ENCODE measurements at regions not wholly inside any gene's neighbourhood (a gene's known extent, or its start where the extent isn't known, plus 50 kb on each side); places are given as distances from the start of the nearest gene placed in this dataset.

DNA sequence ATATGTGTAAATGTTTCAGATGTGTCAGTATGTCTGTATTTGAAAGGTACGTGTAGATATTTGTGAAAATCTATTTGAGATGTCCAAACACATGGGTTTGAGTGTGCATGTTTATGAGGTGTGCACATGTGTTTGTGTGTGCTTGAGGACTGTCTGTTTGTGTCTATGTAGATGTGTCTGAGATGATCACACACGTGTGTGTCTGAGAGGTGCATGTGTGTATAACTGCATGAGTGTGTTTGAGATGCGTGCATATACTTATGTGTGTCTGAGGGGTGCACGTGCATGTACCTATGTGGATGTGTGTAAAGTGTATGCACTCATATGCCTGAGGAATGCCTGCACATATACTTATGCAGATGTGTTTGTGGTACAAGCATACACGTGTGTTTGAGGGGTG, 584.4 kb downstream of the BUD13 start:
- 87% methylated on average over 5 of the region's 5 CpGs for WGBS

GRCh38 chr11:116187026-116187425, 585.8 kb downstream of the BUD13 start:
- Histone ChIP-seq H3K27ac (ENCODE audit: low read depth) (no peak overlapping the region), H3K4me3 (ENCODE audit: low read depth, low read length) (no peak overlapping the region), H3K36me3 (ENCODE audit: insufficient read depth) (no peaks in the 10 kb centered on the region), H3K4me1 (ENCODE audit: insufficient read depth) (no peaks in the 10 kb centered on the region)
- WGBS: 38% methylated on average over 2 of the region's 2 CpGs
- no peak for DNase-seq (ENCODE audit: extremely low spot score)

More for the DNA sequence above, 584.4 kb downstream of the BUD13 start:
- Histone ChIP-seq H3K36me3 (ENCODE audit: insufficient read depth) (no peaks in the 10 kb centered on the region), H3K4me1 (ENCODE audit: insufficient read depth) (no peaks in the 10 kb centered on the region), H3K4me3 (ENCODE audit: low read depth, low read length) (no peak overlapping the region), H3K27ac (ENCODE audit: low read depth) (no peak overlapping the region)
- no peak for DNase-seq (ENCODE audit: extremely low spot score)

- 90% methylated on average over 4 of the region's 4 CpGs for WGBS
- no peaks in the 10 kb centered on the region for H3K36me3 ChIP-seq (ENCODE audit: insufficient read depth)
- no peaks in the 10 kb centered on the region for H3K4me1 ChIP-seq (ENCODE audit: insufficient read depth)
- no peak overlapping the region for H3K27ac ChIP-seq (ENCODE audit: low read depth)
- no peak for DNase-seq (ENCODE audit: extremely low spot score)
- no peak overlapping the region for H3K4me3 ChIP-seq (ENCODE audit: low read depth, low read length)
These were observed 587.2 kb downstream of the BUD13 start for GRCh38 chr11:116185551-116185950.

DNA sequence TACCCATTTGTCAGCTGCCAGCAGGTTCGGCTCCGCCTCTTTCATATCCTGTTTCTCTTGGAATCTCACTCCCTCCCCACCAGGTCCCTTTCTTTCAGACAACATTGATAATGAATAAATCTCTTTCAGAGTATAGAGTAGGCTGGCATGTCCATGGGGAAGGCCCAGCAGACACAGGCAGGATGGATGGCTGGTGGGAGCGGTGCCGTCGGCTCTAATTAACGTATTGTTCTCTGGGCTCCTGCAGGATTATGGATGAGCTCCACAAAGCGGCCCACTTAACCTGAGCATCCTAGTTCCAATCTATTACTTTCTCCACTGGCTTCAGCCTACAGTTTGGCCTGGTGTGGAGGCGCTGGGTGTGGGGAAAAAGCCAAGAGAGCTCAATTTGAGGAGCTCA, 588.0 kb downstream of the BUD13 start:
- Histone ChIP-seq H3K36me3 (ENCODE audit: insufficient read depth) (no peaks in the 10 kb centered on the region), H3K27ac (ENCODE audit: low read depth) (no peak overlapping the region), H3K4me3 (ENCODE audit: low read depth, low read length) (no peak overlapping the region), H3K4me1 (ENCODE audit: insufficient read depth) (no peaks in the 10 kb centered on the region)
- WGBS: 96% methylated on average over 8 of the region's 8 CpGs
- DNase-seq (ENCODE audit: extremely low spot score): no peak

- WGBS: 84% methylated on average over 7 of the region's 7 CpGs
These were observed 590.3 kb downstream of the BUD13 start for GRCh38 chr11:116182356-116182966.

DNA sequence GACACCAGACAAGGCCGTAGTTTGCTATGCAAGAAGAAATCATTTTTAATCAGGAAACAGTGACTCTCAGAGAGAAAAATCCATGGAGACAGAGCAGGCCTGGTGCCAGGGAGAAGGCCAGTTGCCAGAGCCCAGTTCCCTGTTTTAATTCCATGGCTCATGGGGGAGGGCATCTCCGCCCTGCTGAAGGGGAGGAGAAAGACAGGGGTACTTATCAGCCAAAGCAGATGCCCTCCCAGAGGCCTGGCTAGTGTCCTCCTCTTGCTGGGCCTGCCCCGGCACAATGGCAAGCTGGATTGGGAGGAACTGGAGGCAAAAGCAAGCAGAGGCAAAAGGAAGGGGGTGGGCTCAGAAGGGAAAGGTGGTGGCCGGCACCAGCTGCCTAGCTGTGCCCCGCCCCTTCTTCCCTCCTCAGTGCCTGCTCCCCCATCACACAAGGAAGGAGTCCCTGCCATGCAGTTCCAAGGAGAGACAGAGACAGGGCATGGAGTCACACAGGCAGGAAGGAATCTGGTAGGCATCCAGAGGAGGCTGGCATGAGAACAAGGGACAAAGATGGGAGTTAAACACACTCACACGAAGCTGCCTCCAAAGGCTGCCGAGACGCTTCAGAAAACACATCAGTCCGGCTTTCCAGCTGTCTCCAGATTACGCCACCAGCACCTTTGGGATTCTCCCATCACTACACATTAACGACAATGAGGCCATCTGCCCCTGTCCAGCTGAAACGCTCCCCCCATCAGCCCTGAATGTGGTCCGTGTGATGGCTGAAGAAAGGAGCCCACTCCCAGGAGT, 591.8 kb downstream of the BUD13 start:
- WGBS: 64% methylated on average over 13 of the region's 13 CpGs
- H3K27ac ChIP-seq (ENCODE audit: low read depth): no peak overlapping the region
- DNase-seq (ENCODE audit: extremely low spot score): no peak
- no peaks in the 10 kb centered on the region for H3K4me1 ChIP-seq (ENCODE audit: insufficient read depth)
- H3K36me3 ChIP-seq (ENCODE audit: insufficient read depth): no peaks in the 10 kb centered on the region
- no peak overlapping the region for H3K4me3 ChIP-seq (ENCODE audit: low read depth, low read length)

More at GRCh38 chr11:116182356-116182966, 590.3 kb downstream of the BUD13 start:
- no peaks in the 10 kb centered on the region for H3K4me1 ChIP-seq (ENCODE audit: insufficient read depth)
- H3K4me3 ChIP-seq (ENCODE audit: low read depth, low read length): no peak overlapping the region
- H3K27ac ChIP-seq (ENCODE audit: low read depth): no peak overlapping the region
- DNase-seq (ENCODE audit: extremely low spot score): no peak
- H3K36me3 ChIP-seq (ENCODE audit: insufficient read depth): no peaks in the 10 kb centered on the region

DNA sequence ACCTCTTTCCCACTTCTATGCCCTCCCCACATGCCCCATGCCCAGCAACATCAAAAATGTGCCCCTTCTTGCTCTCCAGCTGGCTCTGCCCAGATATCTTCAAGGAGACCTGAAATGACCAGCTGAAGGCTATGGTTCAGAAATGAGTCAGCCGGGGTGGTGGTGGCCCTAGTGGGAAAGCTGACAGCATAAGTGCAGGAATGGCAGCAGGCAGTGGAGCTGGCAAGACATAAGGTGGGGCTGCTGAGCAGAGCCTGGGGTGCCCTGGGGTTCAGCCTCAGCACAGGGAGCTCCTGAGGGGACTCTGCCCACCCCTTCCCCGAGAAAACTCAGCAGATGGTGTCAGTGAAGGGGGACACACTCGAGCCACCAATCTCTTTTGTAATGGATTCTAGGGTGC, 593.4 kb downstream of the BUD13 start:
- H3K27ac ChIP-seq (ENCODE audit: low read depth): no peak overlapping the region
- H3K4me1 ChIP-seq (ENCODE audit: insufficient read depth): no peaks in the 10 kb centered on the region
- DNase-seq (ENCODE audit: extremely low spot score): no peak
- no peaks in the 10 kb centered on the region for H3K36me3 ChIP-seq (ENCODE audit: insufficient read depth)
- H3K4me3 ChIP-seq (ENCODE audit: low read depth, low read length): no peak overlapping the region
- WGBS: 88% methylated on average over 3 of the region's 3 CpGs

DNA sequence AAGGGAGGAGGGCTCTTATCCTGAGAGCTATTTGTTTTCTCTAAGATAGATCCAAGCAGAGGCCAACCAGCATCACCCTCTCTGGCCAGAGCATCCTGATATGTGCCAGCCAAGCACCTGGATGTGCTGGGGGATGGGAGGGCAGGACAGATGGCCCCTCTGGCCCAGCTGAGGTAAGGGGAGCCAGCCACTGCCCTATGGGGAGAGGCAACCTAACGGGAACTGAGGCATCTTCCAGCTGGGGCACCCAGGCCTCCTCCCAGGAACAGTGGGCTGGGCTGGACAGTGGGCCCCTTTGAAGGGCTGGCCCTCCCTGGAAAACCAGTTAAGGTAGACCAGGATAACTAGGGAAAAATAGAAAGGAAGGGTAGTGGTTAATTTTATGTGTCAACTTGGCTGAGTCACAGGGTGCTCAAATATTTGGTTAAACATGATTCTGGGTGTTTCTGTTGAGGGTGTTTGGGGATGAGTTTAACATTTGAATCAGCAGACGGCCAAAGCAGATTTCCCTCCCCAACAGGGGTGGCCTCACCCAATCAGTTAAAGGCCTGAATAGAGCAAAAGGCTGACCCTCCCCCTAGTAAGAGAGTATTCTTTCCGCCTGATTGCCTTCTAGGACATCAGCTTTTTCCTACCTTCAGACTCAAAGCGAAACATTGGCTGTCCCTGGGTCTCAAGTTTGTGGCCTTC, 595.1 kb downstream of the BUD13 start:
- H3K27ac ChIP-seq (ENCODE audit: low read depth): no peak overlapping the region
- H3K4me3 ChIP-seq (ENCODE audit: low read depth, low read length): no peak overlapping the region
- WGBS: 89% methylated on average over 4 of the region's 4 CpGs
- no peaks in the 10 kb centered on the region for H3K4me1 ChIP-seq (ENCODE audit: insufficient read depth)
- H3K36me3 ChIP-seq (ENCODE audit: insufficient read depth): no peaks in the 10 kb centered on the region
- no peak for DNase-seq (ENCODE audit: extremely low spot score)

GRCh38 chr11:116176484-116177005, 596.2 kb downstream of the BUD13 start:
- H3K27ac ChIP-seq (ENCODE audit: low read depth): no peak overlapping the region
- H3K4me1 ChIP-seq (ENCODE audit: insufficient read depth): no peaks in the 10 kb centered on the region
- H3K4me3 ChIP-seq (ENCODE audit: low read depth, low read length): no peak overlapping the region
- no peak for DNase-seq (ENCODE audit: extremely low spot score)
- no peaks in the 10 kb centered on the region for H3K36me3 ChIP-seq (ENCODE audit: insufficient read depth)
- 78% methylated on average over 6 of the region's 6 CpGs for WGBS

- Histone ChIP-seq H3K27ac (ENCODE audit: low read depth) (no peak overlapping the region), H3K36me3 (ENCODE audit: insufficient read depth) (no peaks in the 10 kb centered on the region), H3K4me3 (ENCODE audit: low read depth, low read length) (no peak overlapping the region), H3K4me1 (ENCODE audit: insufficient read depth) (no peaks in the 10 kb centered on the region)
- DNase-seq (ENCODE audit: extremely low spot score): no peak
- 72% methylated on average over 7 of the region's 7 CpGs for WGBS
These were observed 597.1 kb downstream of the BUD13 start for GRCh38 chr11:116175707-116176106.

DNA sequence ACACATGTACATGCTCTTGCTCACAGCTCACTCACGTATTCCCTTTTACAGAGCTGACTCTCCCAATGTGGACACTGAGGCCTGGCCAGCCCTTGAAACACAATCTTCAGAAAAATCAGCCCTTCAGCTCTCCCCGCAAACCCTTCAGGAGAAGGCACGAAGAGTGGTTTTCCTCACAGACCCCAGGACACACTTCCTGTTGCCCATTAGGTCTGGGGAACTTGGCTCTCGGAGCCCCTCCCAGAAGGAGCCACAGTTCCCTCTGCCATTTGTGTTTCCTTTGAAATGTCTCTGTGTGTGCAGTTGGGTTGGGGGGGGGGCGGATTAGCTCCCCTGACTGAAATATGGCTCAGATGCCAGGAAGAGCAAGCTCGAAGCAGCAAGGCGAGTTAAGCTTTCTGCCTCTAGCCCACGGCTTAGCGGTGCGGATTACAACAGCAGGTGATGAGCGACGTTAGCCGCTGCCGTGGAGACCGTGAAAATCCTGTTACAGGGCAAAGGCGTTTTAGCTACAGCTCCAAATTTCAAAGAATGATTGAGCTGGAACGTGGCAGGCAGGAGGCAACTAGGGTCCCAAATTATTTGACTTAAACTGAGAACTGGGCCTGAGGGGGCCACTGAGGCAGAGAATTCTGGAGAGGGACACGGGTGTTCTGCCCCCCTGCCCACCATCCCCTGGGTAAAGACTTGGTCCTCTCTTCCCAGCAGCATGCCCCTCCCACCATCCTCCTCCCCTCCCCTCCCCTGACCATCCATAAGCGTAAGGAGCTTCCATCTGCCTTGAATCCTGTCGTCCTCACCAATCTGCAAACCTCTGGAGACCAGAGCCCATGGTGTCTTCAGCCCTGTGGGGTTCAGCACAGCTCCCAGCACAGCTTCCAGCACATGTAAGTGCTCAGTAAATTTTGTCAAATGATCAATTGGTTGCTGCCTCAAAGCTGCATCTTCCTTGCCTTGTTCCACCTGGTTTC, 598.6 kb downstream of the BUD13 start:
- Histone ChIP-seq H3K4me1 (ENCODE audit: insufficient read depth) (no peaks in the 10 kb centered on the region), H3K36me3 (ENCODE audit: insufficient read depth) (no peaks in the 10 kb centered on the region), H3K27ac (ENCODE audit: low read depth) (no peak overlapping the region), H3K4me3 (ENCODE audit: low read depth, low read length) (no peak overlapping the region)
- WGBS: 42% methylated on average over 20 of the region's 20 CpGs
- DNase-seq (ENCODE audit: extremely low spot score): no peak

- Histone ChIP-seq H3K27ac (ENCODE audit: low read depth) (no peak overlapping the region), H3K36me3 (ENCODE audit: insufficient read depth) (no peaks in the 10 kb centered on the region), H3K4me1 (ENCODE audit: insufficient read depth) (no peaks in the 10 kb centered on the region), H3K4me3 (ENCODE audit: low read depth, low read length) (no peak overlapping the region)
- WGBS: 80% methylated on average over 4 of the region's 4 CpGs
- DNase-seq (ENCODE audit: extremely low spot score): no peak
These were observed 599.3 kb downstream of the BUD13 start for GRCh38 chr11:116173506-116173905.

GRCh38 chr11:116172851-116173250, 599.9 kb downstream of the BUD13 start:
- H3K4me3 ChIP-seq (ENCODE audit: low read depth, low read length): no peak overlapping the region
- no peaks in the 10 kb centered on the region for H3K36me3 ChIP-seq (ENCODE audit: insufficient read depth)
- 68% methylated on average over 2 of the region's 2 CpGs for WGBS

More at GRCh38 chr11:116172851-116173250, 599.9 kb downstream of the BUD13 start:
- no peak overlapping the region for H3K27ac ChIP-seq (ENCODE audit: low read depth)
- H3K4me1 ChIP-seq (ENCODE audit: insufficient read depth): no peaks in the 10 kb centered on the region
- no peak for DNase-seq (ENCODE audit: extremely low spot score)
